Lower leg skin (tissue), 4 donors: ENCODE measurements at regions not wholly inside any gene's neighbourhood (a gene's known extent, or its start where the extent isn't known, plus 50 kb on each side); places are given as distances from the start of the nearest gene placed in this dataset.
"Not testable (repeated sequence)": the region's sequence is repeated elsewhere in the genome, so short reads cannot be mapped to it uniquely, and the experiment has no call there.

Experiments used
- DNase-seq, 2 donors: peaks; one replicate each; pipeline ENCODE4 v3.0.0-alpha.2; 2019; ENCODE audit warnings: low spot score in 2 of 2
- H3K4me3 ChIP-seq: fragments of 200-600 bp; sonication (generic); 2 replicates; pipeline ENCODE4 v1.5.1; 2017; ENCODE audit warnings: mild to moderate bottlenecking, low read depth; ENCODE audit not compliant: poor library complexity, severe bottlenecking
- POLR2A ChIP-seq, 2 donors: fragments of 450-650 bp; IDR thresholded peaks; one replicate each; pipeline ENCODE4 v1.6.1; 2016 to 2017; ENCODE audit warnings: antibody characterized with exemption in 2 of 2, mild to moderate bottlenecking in 1 of 2, moderate library complexity in 1 of 2
- WGBS, 2 donors: methylation state at CpG; one replicate each; pipeline ENCODE4 v1.1.5; 2018; 5-methylcytosine and 5-hydroxymethylcytosine counted together
- intact Hi-C: fragments of 100-400 bp; cut with DNase I; formaldehyde crosslinking; loops from one replicate; pipeline ENCODE4 v1.15.0; 2023; ENCODE audit warnings: low total_unique reads
- TF ChIP-seq, protein P1 (sequence below), 3 donors: fragments of 450-650 bp; IDR thresholded peaks; one replicate each; pipeline ENCODE4 v1.5.1; 2016; ENCODE audit warnings: antibody characterized with exemption in 3 of 3, mild to moderate bottlenecking in 3 of 3, moderate library complexity in 2 of 3

- no peak overlapping the region for H3K4me3 ChIP-seq
- 65 to 70% methylated on average over 18 of the region's 18 CpGs for WGBS, 2 donors
- intact Hi-C loops, result no loop called here
- peak; percentile 8 to 72 for DNase-seq
- TF ChIP-seq, protein P1, sequence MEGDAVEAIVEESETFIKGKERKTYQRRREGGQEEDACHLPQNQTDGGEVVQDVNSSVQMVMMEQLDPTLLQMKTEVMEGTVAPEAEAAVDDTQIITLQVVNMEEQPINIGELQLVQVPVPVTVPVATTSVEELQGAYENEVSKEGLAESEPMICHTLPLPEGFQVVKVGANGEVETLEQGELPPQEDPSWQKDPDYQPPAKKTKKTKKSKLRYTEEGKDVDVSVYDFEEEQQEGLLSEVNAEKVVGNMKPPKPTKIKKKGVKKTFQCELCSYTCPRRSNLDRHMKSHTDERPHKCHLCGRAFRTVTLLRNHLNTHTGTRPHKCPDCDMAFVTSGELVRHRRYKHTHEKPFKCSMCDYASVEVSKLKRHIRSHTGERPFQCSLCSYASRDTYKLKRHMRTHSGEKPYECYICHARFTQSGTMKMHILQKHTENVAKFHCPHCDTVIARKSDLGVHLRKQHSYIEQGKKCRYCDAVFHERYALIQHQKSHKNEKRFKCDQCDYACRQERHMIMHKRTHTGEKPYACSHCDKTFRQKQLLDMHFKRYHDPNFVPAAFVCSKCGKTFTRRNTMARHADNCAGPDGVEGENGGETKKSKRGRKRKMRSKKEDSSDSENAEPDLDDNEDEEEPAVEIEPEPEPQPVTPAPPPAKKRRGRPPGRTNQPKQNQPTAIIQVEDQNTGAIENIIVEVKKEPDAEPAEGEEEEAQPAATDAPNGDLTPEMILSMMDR (IDR thresholded peaks at IDR 0.05), result no peak
- TF ChIP-seq POLR2A (IDR thresholded peaks at IDR 0.05), result no peak
These were observed 126.5 kb upstream of the UNC5B start for GRCh38 chr10:71085689-71086438.

GRCh38 chr10:71086439-71087080 lies 125.8 kb upstream of the UNC5B start:
- intact Hi-C loops, result no loop called here

GRCh38 chr10:71087622-71088021 lies 124.7 kb upstream of the UNC5B start:
- peak; percentile 4 to 58 for DNase-seq

More at GRCh38 chr10:71086439-71087080, 125.8 kb upstream of the UNC5B start:
- DNase-seq, result peak; percentile 2 to 66
- TF ChIP-seq POLR2A (IDR thresholded peaks at IDR 0.05), result no peak
- TF ChIP-seq, protein P1 (IDR thresholded peaks at IDR 0.05), result no peak
- H3K4me3 ChIP-seq, result no peak overlapping the region
- WGBS, 2 donors, result 73 to 75% methylated on average over 11 of the region's 11 CpGs

DNA sequence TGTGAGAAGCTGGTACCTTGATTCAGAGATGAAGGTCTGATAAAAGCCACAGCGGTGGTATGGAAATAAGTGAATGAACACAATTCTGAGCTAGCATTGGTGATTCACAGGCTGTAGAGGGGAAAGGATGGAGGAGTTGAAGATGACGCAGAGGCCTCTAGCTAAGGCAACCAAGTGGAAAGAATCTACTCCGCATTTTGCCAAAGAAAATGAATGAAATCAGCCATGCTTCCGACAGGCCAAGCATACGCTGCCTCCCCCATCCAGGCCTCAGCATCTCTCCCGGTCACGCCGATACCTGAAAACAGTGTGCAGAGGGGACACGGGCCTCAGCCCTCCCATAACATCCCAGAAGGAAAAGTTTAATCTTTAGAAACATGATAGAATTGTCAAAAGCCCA lies 124.3 kb upstream of the UNC5B start:
- intact Hi-C loops, result no loop called here
- TF ChIP-seq POLR2A (IDR thresholded peaks at IDR 0.05), result no peak
- TF ChIP-seq, protein P1 (IDR thresholded peaks at IDR 0.05), result no peak
- peak in 1 of 2 donors; percentile 3 for DNase-seq
- no peak overlapping the region for H3K4me3 ChIP-seq
- 91 to 95% methylated on average over 9 of the region's 9 CpGs for WGBS, 2 donors

More at GRCh38 chr10:71087622-71088021, 124.7 kb upstream of the UNC5B start:
- intact Hi-C loops, result no loop called here
- 72 to 80% methylated on average over 4 of the region's 4 CpGs for WGBS, 2 donors
- TF ChIP-seq, protein P1 (IDR thresholded peaks at IDR 0.05), result no peak
- TF ChIP-seq POLR2A (IDR thresholded peaks at IDR 0.05), result no peak
- no peak overlapping the region for H3K4me3 ChIP-seq

GRCh38 chr10:71088578-71088977 lies 123.8 kb upstream of the UNC5B start:
- H3K4me3 ChIP-seq, intact Hi-C loops: not testable (repeated sequence)
- peak in 1 of 2 donors; percentile 4 for DNase-seq
- 88 to 91% methylated on average over 7 of the region's 7 CpGs for WGBS, 2 donors

DNA sequence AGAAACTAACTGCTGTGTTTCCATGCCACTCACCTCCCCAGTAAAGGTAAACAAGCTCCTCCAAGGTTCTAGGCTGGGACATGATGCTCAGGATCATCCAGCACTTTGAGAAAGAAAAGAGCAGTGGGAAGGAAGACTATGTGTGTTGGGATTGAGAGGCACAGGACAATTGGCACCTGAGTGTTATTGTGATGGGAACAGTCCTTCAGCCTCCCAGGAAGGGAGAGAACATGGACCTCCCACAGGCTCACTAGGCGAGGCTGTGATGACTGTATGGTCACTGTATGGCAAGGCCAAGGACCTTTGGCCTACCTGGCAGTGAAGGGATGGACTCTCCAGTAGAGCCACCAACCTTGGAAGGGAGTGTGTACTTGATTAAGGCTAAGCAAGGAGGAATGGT lies 123.2 kb upstream of the UNC5B start:
- peak in 1 of 2 donors; percentile 45 for DNase-seq
- no peak overlapping the region for H3K4me3 ChIP-seq
- TF ChIP-seq, protein P1 (IDR thresholded peaks at IDR 0.05), result no peak
- no peak for TF ChIP-seq POLR2A (IDR thresholded peaks at IDR 0.05)
- intact Hi-C loops, result no loop called here
- 89 to 94% methylated on average over 1 of the region's 1 CpG for WGBS, 2 donors
